ENCODE measurements at regions not wholly inside any gene's neighbourhood (a gene's known extent, or its start where the extent isn't known, plus 50 kb on each side); places are given as distances from the start of the nearest gene placed in this dataset.

DNA sequence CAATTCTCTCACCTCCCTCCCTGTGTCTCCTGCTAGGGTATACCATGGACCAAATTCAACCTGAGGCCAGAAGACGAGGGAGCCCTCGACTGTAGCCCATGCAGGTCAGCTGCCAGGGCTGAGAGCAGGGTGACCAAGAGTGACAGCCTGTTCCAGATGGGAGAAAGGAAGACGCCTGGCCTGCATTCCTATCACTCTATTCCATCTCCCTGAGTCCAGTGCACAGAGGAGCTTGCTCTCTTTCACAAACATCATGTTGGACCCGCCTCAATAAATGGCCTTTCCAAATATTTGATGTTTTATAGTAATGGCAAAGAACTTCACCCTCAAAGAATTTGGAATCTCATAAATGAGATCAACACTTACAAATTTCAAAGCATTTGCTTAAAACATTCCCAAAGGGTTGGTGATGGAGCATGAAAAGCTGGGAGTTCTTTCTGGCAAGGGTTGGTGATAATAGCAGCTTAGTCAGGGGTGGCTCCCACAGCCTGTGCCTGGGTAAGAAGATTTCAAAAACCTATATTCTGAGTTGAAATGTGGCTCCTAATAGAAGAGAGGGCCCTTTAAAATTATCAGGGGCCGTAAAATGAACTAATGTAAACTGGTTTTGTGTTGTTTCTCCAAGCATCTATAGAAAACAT lies 393.1 kb downstream of the EFNA5 start:
- intact Hi-C loops (cut with DNase I), result no loop called here
- no peak for ATAC-seq
- Histone ChIP-seq H3K4me1 (ENCODE audit: control insufficient read depth, insufficient read depth, low read length) (no peaks in the 10 kb centered on the region), H3K9me3 (ENCODE audit: control insufficient read depth, low read length) (no peaks in the 10 kb centered on the region), H3K4me3 (ENCODE audit: low read length) (no peak overlapping the region), H3K27ac (ENCODE audit: low read length) (no peak overlapping the region), H3K27me3 (ENCODE audit: control insufficient read depth, insufficient read depth) (no peaks in the 10 kb centered on the region)
- DNase-seq, result no peak
- 86% methylated on average over 5 of the region's 5 CpGs for WGBS

DNA sequence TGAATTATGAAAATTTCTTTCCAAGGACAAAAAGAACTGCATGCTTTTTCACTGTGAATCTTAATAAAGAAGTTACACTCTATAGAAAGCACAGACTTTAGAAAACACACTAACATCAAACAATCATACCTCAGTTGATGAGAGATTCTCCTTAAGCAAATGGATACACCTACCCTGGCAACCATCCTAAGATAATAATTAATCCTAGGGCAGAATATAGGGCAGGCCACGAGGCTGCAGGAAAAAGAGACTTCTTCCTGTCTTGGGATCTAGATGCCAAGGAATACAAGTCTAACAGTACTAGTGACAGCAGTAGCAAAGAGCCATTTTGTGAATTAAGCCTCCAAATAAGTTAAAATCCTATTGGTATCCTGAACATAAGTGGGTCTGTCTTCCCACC lies 395.4 kb downstream of the EFNA5 start:
- intact Hi-C loops (cut with DNase I), result no loop called here
- no peaks in the 10 kb centered on the region for H3K27me3 ChIP-seq (ENCODE audit: control insufficient read depth, insufficient read depth)
- DNase-seq, result no peak
- H3K27ac ChIP-seq (ENCODE audit: low read length), result no peak overlapping the region
- no peaks in the 10 kb centered on the region for H3K9me3 ChIP-seq (ENCODE audit: control insufficient read depth, low read length)
- WGBS, result 2% methylated on average over 1 of the region's 1 CpG
- no peak overlapping the region for H3K4me3 ChIP-seq (ENCODE audit: low read length)
- no peaks in the 10 kb centered on the region for H3K4me1 ChIP-seq (ENCODE audit: control insufficient read depth, insufficient read depth, low read length)
- ATAC-seq, result no peak

DNA sequence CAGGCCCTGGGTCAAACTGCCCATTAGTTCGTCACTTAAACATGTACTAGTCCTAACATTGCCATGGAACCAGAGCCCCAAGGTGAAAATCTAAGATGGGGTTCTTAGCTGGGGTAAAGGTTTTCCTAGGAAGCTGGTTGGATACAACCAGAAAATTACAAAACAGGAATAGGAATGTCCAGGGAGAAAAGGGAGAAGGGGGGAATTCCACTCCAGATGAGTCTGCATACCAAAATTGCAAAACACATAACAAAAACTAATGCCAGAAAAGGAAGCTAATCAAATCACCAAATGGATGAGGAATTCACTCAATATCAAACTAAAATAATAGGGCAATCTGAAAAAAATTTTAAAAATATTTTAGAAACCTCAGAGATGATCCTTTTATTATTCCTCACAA lies 396.2 kb downstream of the EFNA5 start:
- WGBS, result 90% methylated on average over 1 of the region's 1 CpG
- intact Hi-C loops (cut with DNase I), result no loop called here
- Histone ChIP-seq H3K27ac (ENCODE audit: low read length) (no peak overlapping the region), H3K27me3 (ENCODE audit: control insufficient read depth, insufficient read depth) (no peaks in the 10 kb centered on the region), H3K4me3 (ENCODE audit: low read length) (no peak overlapping the region), H3K4me1 (ENCODE audit: control insufficient read depth, insufficient read depth, low read length) (no peaks in the 10 kb centered on the region), H3K9me3 (ENCODE audit: control insufficient read depth, low read length) (no peaks in the 10 kb centered on the region)
- ATAC-seq (no peak), DNase-seq (no peak)

DNA sequence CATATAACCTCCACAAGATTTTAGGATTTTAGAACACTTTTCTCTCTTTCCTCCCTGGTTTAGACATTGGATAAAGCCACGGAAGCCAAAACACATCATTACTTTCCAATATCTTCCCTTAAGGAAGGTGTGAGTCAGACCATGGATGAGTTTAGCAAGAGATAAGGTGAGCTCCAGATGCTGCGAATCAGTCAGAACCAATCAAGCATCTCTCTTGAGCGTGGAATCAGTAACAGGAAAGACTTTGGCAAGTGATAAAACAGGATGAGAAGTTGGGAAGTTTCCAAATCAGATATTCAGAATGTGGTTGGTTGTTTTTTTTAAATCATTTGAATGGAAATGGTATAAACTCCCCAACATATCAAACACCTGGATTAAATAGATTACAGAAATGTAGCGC lies 397.8 kb downstream of the EFNA5 start:
- DNase-seq (no peak), ATAC-seq (no peak)
- Histone ChIP-seq H3K27ac (ENCODE audit: low read length) (no peak overlapping the region), H3K4me1 (ENCODE audit: control insufficient read depth, insufficient read depth, low read length) (no peaks in the 10 kb centered on the region), H3K9me3 (ENCODE audit: control insufficient read depth, low read length) (no peaks in the 10 kb centered on the region), H3K4me3 (ENCODE audit: low read length) (no peak overlapping the region), H3K27me3 (ENCODE audit: control insufficient read depth, insufficient read depth) (no peaks in the 10 kb centered on the region)
- 64% methylated on average over 4 of the region's 4 CpGs for WGBS
- intact Hi-C loops (cut with DNase I), result no loop called here

DNA sequence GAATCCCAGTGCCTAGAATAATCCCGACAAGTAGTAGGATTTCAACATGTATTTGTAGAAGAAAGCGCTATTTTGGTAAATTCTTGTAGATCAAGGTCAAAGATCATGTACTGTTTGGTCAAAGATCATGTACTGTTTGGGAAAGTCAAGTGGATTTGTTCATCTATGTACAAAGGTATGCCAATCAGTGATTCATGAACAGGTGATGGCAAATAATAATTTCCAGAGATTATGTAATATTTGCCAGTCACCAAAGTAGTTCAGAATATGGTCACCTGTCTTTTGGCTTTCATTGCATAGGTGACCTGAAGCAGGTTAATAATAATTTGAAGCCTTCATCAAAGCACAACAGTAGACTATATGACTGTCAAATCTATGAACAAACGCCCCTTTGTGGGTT lies 398.2 kb downstream of the EFNA5 start:
- intact Hi-C loops (cut with DNase I), result no loop called here
- no peak for ATAC-seq
- Histone ChIP-seq H3K27ac (ENCODE audit: low read length) (no peak overlapping the region), H3K27me3 (ENCODE audit: control insufficient read depth, insufficient read depth) (no peaks in the 10 kb centered on the region), H3K4me3 (ENCODE audit: low read length) (no peak overlapping the region), H3K4me1 (ENCODE audit: control insufficient read depth, insufficient read depth, low read length) (no peaks in the 10 kb centered on the region), H3K9me3 (ENCODE audit: control insufficient read depth, low read length) (no peaks in the 10 kb centered on the region)
- DNase-seq, result no peak
- WGBS, result 87% methylated on average over 3 of the region's 3 CpGs

DNA sequence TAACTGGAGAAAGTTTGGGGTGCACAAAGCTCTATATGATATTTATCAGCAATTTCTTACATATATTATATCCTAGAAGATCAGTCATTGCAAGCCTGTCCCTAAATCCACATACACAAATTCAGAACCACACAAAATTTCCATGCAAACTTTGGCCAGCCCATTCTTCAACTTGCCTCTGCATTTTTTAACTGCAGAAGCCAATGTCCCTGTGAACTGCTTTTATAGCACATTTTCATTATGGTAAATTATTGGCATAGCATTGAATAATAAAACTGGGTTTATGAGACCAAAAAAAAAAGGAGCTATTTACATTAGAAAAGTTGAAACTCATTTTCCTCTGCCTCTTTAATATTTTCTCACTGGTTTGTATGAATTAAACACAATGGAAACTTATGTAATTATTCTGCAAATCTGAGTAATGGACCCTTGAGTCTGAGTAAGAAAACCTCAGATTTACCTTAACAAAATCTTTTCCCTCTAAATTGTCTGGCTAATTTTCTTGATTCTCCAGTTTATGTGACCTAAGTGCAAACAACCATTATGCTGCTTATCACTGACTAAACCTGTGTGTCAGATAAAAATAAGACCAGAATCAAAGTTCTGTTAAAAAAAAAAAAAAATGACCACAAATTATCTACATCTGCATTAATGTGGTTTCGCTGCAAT lies 398.9 kb downstream of the EFNA5 start:
- intact Hi-C loops (cut with DNase I), result no loop called here
- no peaks in the 10 kb centered on the region for H3K27me3 ChIP-seq (ENCODE audit: control insufficient read depth, insufficient read depth)
- DNase-seq (no peak), ATAC-seq (no peak)
- H3K9me3 ChIP-seq (ENCODE audit: control insufficient read depth, low read length), result no peaks in the 10 kb centered on the region
- WGBS, result 95% methylated on average over 1 of the region's 1 CpG
- H3K27ac ChIP-seq (ENCODE audit: low read length), result no peak overlapping the region
- H3K4me3 ChIP-seq (ENCODE audit: low read length), result no peak overlapping the region
- no peaks in the 10 kb centered on the region for H3K4me1 ChIP-seq (ENCODE audit: control insufficient read depth, insufficient read depth, low read length)

DNA sequence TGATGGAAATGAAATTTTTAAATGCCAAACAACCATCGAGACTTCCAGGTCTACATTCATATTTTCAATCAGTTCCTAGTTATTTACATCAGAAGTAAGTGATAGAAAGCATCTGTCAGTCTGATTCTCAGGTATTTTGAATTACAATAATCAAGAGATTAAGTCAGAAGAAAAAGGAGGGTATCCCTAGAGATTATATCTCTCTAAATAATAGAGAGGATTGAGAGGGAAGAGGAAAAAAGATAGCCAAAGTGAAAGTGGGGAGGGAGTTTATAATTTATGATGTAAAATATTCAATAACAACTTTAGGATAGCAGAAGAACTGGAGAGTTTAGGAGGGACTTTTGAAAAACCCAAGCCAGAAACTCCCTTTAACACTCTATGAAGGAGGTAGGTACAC lies 400.2 kb downstream of the EFNA5 start:
- ATAC-seq, result no peak
- H3K4me3 ChIP-seq (ENCODE audit: low read length), result no peak overlapping the region
- intact Hi-C loops (cut with DNase I), result no loop called here
- no peak for DNase-seq
- no peaks in the 10 kb centered on the region for H3K9me3 ChIP-seq (ENCODE audit: control insufficient read depth, low read length)
- 86% methylated on average over 1 of the region's 1 CpG for WGBS
- no peaks in the 10 kb centered on the region for H3K27me3 ChIP-seq (ENCODE audit: control insufficient read depth, insufficient read depth)
- no peaks in the 10 kb centered on the region for H3K4me1 ChIP-seq (ENCODE audit: control insufficient read depth, insufficient read depth, low read length)
- H3K27ac ChIP-seq (ENCODE audit: low read length), result no peak overlapping the region

DNA sequence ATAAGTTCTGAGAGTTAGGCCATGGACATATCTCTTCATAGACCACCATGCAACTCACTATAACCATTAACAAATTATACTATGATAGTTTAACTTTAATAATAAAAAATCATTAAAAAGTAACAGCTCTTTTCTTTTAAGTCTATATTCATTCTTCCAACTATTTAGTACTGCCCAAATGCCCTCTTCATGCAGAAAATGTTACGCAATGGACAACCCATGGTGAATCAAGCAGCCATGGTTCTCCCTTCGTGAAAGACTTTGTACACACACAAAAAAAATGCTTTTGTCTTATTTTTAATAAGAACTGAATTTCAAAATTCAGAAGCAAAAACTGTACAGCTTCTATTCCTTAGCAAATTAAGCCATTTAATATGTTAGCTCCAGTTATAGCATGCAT lies 401.1 kb downstream of the EFNA5 start:
- Histone ChIP-seq H3K4me3 (ENCODE audit: low read length) (no peak overlapping the region), H3K4me1 (ENCODE audit: control insufficient read depth, insufficient read depth, low read length) (no peaks in the 10 kb centered on the region), H3K27me3 (ENCODE audit: control insufficient read depth, insufficient read depth) (no peaks in the 10 kb centered on the region), H3K27ac (ENCODE audit: low read length) (no peak overlapping the region), H3K9me3 (ENCODE audit: control insufficient read depth, low read length) (no peaks in the 10 kb centered on the region)
- DNase-seq (no peak), ATAC-seq (no peak)
- intact Hi-C loops (cut with DNase I), result no loop called here
- WGBS, result 85% methylated on average over 2 of the region's 2 CpGs

DNA sequence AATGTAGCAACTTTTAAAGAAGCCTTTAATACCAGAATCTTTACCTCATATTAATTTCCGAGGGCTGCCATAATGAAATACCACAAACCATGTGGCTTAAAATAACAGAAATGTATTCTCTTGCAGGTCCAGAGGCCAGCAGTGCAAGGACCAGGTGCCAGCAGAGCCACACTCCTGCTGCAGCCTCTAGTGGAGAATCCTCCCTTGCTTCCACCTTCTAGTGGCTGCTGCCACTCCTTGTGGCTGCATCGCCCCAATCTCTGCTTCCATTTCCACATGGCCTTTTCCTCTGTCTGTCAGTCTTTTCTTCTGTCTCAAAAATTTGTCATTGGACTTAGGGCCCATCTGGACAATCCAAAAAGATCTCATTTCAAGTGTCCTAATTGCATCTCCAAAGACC lies 401.5 kb downstream of the EFNA5 start:
- no peak for DNase-seq
- 86% methylated on average over 2 of the region's 2 CpGs for WGBS
- no peaks in the 10 kb centered on the region for H3K9me3 ChIP-seq (ENCODE audit: control insufficient read depth, low read length)
- no peak for ATAC-seq
- no peak overlapping the region for H3K27ac ChIP-seq (ENCODE audit: low read length)
- no peaks in the 10 kb centered on the region for H3K4me1 ChIP-seq (ENCODE audit: control insufficient read depth, insufficient read depth, low read length)
- intact Hi-C loops (cut with DNase I), result no loop called here
- no peak overlapping the region for H3K4me3 ChIP-seq (ENCODE audit: low read length)
- no peaks in the 10 kb centered on the region for H3K27me3 ChIP-seq (ENCODE audit: control insufficient read depth, insufficient read depth)

DNA sequence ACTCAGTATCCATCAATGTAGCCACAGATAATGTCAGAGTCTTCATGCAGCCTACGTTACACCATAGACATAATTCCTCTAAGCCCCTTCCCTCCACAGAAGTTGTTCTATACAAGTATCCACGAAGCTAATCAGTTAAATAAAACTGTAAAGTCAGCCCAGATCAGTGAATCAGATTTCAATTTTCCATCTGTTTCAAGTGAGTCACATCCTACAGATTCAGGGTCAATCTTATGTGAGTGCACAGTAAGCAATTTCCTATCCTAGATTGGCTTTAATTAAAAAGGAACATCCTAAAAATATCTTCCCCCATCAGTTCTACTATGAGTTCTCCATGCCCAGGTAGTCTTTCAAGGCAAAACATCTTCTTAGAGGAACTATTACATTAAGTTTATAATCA lies 402.5 kb downstream of the EFNA5 start:
- Histone ChIP-seq H3K27me3 (ENCODE audit: control insufficient read depth, insufficient read depth) (no peaks in the 10 kb centered on the region), H3K27ac (ENCODE audit: low read length) (no peak overlapping the region), H3K4me1 (ENCODE audit: control insufficient read depth, insufficient read depth, low read length) (no peaks in the 10 kb centered on the region), H3K9me3 (ENCODE audit: control insufficient read depth, low read length) (no peaks in the 10 kb centered on the region), H3K4me3 (ENCODE audit: low read length) (no peak overlapping the region)
- intact Hi-C loops (cut with DNase I), result no loop called here
- DNase-seq, result no peak
- whole genome bisulfite sequencing, result 71% methylated on average over 2 of the region's 2 CpGs
- no peak for ATAC-seq

DNA sequence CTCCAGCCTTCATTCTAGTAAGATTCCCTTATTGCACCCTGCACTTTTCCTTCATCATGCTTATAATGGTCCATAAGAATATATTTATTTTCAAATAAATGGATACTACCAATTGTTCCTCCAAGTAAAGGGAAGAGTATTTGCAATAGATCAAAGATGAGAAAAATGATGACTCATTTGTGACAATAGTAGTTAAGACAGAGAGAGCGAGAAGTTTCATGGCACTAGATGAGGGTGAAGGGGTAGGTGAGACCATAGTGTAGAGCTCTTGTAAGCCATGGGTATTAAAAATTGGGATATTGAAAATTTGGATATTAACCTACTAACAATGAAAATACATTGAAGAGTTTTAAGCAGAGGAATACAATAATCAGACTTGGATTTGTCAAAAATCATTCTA lies 404.6 kb downstream of the EFNA5 start:
- intact Hi-C loops (cut with DNase I), result no loop called here
- WGBS, result 94% methylated on average over 1 of the region's 1 CpG
- DNase-seq, result no peak
- H3K4me1 ChIP-seq (ENCODE audit: control insufficient read depth, insufficient read depth, low read length), result no peaks in the 10 kb centered on the region
- H3K27me3 ChIP-seq (ENCODE audit: control insufficient read depth, insufficient read depth), result no peaks in the 10 kb centered on the region
- no peaks in the 10 kb centered on the region for H3K9me3 ChIP-seq (ENCODE audit: control insufficient read depth, low read length)
- no peak for ATAC-seq
- H3K4me3 ChIP-seq (ENCODE audit: low read length), result no peak overlapping the region
- H3K27ac ChIP-seq (ENCODE audit: low read length), result no peak overlapping the region

DNA sequence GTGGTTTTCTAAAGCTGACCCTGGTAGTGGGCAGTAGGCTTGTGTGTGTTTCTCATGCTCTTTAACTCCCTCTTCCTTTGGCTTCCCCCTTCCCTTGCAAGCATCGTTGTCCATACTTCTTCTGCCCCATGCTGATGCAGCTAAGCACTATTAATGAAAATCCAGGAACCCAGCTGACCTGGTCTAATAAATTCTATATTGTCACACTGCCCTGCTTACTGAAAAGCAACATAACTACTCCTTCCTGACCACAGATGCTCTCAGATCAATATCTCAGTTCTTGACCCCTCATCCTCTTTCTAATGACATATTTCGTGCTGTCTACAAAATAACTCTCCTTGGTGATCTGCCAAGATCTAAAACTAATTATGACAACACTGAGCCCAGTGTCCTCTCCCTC lies 405.5 kb downstream of the EFNA5 start:
- Histone ChIP-seq H3K4me1 (ENCODE audit: control insufficient read depth, insufficient read depth, low read length) (no peaks in the 10 kb centered on the region), H3K4me3 (ENCODE audit: low read length) (no peak overlapping the region), H3K9me3 (ENCODE audit: control insufficient read depth, low read length) (no peaks in the 10 kb centered on the region), H3K27ac (ENCODE audit: low read length) (no peak overlapping the region), H3K27me3 (ENCODE audit: control insufficient read depth, insufficient read depth) (no peaks in the 10 kb centered on the region)
- no peak for DNase-seq
- 59% methylated on average over 2 of the region's 2 CpGs for WGBS
- intact Hi-C loops (cut with DNase I), result no loop called here
- ATAC-seq, result no peak

Data from right cardiac atrium (tissue), 5 donors.